C4-2B (cell line): ENCODE measurements at regions not wholly inside any gene's neighbourhood (a gene's known extent, or its start where the extent isn't known, plus 50 kb on each side); places are given as distances from the start of the nearest gene placed in this dataset.

Source experiments
- CTCF ChIP-seq: fragments of 450-650 bp; conservative IDR thresholded peaks from 2 replicates; pipeline ENCODE4 v1.5.1; 2017; ENCODE audit warnings: mild to moderate bottlenecking
- ZFX ChIP-seq: fragments of 450-650 bp; IDR thresholded peaks from 2 replicates; pipeline ENCODE4 v1.6.1; 2017

- no peak for TF ChIP-seq CTCF
- no peak for TF ChIP-seq ZFX
Measured at GRCh38 chr11:112806256-112806655, 155.0 kb upstream of the NCAM1 start.
